HG02588 (cell line): ENCODE measurements at regions not wholly inside any gene's neighbourhood (a gene's known extent, or its start where the extent isn't known, plus 50 kb on each side); places are given as distances from the start of the nearest gene placed in this dataset.

Experiments used
- ATAC-seq: cut with Tn5 transposase; IDR thresholded peaks from one replicate; pipeline ENCODE4 v1.9.1; 2021; ENCODE audit warnings: mild to moderate bottlenecking, moderate library complexity; ENCODE audit not compliant: unreplicated experiment

DNA sequence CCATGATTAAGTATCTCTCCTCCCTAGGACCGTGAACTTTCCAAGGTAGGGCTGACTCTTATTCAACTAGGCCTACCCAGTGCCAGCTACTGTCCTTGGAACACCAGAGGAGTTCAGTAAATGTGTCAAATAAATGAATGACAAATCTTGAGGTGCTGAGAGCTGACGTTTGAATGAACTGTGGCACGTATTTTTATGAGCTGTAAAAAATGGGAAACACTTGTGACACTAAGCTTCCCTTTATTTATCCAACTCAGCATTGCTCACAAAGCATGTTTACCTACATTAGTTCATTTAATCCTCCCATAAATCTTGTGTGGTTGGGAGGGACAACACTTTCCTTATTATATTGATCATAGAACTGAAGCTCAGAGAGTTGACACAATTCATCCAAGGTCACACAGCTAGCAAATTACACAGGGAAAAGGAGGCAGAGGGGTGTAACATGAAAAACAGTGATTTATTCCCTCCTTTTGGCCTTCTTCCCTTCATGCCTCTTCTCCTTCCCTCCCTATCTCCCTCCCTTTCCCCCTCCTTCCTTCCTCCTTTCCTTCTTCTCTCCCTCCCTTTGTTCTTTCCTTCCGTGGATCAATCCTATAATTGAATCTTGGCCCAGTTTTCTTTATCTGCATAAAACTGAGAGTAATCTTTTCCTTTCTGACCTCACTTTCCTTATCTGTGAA lies 412.6 kb downstream of the DMRT2 start:
- no peak for ATAC-seq

DNA sequence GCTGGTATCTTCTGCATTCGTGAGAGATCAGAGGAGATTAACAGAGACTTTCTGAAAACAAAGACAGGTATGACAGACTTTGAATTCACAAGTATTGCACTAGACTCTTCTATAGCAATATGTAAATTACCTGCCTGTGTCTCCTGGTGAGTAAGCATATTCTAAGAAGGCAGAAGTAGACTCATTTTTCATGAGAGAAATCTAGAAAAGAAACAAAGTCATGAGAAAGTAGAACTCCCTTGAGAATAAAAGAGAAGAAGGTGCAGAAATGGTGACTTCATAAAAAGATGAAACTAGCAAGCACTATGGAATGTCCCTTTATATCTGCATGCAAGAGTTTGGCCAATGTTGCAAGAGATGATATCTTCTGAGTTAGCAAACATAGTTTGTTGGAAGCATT lies 419.8 kb downstream of the DMRT2 start:
- peak; percentile 95 for ATAC-seq

DNA sequence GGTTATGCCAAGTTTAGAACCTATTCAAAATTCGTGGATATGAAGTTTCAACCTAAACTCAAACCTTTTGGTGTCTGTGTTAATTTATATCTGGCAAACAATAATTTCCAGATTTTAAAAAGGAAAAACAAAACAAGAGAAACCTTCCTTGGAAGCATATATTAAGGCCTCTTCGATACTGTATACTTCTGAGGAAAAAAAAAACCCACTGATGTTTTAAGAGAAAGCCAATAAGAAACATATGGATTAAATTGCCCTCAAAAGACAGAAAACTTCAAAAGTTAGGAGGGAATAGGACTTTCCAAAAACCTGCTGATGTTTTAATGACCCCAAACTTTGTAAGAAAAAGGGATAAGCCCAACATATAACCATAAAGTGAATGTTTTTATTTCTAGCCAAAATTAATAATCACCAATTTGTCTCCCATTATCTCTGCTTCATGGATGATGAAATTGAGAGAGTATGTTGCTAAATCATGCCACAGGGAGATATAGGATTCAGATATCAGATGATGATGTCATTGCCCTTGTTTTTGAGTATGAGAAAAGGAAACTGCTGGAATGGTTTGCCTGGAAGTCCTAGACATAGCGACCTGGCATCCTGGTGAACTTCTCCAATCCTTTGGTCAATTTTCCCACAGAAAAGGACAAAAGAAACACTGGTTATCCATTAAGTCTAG lies 423.9 kb downstream of the DMRT2 start:
- no peak for ATAC-seq

DNA sequence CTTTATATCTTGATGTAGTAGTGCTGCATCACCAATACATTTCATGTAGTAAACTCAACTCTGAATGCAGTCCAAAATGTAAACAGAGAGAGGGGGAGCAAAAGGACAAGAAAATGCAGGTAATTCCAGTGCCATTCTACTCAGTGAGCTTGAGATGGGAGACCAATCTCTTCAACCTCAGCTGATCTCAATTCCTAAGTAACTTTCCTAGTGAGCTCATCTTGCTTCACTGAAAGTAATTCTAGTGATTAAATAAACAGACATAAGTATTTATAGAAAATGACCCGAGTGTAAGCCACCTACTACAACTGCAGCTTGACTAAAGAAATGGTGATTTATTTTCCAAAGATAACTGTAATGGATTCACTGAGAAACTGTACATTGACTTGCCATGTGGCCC lies 424.5 kb downstream of the DMRT2 start:
- no peak for ATAC-seq

DNA sequence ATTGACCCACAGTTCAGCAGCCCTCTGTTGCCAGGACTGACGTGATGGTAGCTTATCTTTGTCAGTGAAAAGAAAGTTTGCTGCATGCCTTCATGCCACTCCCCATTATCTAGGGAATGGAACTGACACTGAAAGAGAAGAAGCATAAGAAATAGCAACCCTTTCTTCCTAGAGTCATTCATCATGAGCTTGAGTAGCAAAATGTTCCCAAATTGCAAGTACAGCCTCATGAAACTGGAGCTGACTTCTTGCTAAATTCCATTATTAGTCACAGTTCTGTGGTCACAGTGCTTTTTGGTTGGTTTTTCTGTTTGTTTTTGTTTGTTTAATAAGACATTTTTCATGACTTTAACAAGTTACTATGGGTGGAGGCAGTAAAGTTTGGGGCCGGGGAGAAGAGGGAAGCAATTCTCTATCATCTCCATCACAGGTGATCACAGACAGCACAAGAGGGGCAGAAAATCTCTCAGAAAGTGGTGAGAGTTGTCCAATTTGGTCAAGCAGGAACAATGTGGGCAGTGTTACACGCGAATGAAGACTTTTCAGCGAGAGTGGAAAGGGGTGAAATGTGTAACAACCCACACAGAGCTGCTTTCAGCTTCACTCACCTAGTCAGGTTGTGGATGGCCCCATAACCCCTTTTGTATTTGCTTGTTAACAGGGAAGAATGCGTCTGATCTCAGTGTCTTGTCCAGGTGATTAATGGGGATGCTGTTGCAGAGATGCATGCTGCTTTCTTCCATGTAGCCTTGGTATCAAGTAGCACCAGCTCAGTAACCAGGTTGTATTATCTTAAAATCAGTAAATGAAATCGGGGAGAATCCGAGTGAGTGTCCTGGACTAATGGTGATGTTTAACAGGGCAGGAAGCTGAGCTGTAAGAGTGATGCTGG lies 440.4 kb downstream of the DMRT2 start:
- ATAC-seq = peak; percentile 92

DNA sequence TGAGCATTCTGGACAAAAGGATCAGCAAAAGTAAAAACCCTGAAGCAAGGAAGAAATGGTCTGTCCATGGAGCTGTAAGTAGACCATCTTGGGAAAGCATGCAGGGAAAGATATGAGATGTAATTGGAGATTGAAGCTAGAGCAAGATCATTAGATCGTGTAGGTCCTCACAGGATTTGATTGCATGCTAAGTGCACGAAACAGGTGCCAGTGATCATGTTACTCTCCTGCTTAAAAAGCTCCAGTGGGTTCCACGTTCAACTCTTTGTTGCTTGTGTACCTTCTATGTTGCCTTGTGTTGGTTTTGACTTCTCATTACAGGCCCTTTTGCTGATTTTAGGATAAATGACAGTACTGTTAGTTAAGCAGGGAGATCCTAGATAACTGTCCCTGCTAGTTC lies 442.0 kb downstream of the DMRT2 start:
- ATAC-seq = no peak

DNA sequence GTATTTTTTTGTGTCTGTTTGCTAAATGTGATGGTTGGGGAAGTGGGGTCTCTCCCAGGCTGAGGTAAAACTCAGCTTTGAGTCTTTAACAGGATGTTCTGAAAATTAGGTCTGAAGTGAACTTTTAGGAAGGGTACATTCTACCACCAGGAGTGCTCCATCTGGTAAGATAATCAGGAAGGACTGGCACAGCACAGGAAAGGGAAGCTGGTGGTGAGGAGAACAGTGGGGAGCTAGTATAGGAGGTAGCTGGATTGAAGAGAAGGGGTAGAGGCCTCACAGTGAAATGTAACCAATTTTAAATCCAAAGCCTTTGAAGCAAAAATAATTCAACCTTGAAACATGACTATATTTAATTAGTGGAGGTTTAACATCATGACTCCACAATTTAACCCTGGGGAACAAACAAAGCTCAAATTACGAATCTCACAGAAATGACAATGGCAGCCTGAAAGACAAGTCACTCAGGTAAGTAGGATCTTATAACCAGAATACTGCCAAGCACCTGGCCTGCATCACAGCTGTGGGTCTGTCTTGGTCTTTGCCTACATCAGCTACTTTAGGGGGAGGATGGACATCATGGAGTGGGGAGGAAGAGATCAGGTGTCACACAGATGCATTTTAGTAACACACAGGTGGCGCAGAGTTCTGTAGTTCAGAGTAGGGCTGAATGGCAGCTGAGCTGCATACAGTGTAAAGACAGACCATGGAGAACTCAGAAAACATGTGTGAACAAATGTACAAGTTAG lies 445.3 kb downstream of the DMRT2 start:
- no peak for ATAC-seq

DNA sequence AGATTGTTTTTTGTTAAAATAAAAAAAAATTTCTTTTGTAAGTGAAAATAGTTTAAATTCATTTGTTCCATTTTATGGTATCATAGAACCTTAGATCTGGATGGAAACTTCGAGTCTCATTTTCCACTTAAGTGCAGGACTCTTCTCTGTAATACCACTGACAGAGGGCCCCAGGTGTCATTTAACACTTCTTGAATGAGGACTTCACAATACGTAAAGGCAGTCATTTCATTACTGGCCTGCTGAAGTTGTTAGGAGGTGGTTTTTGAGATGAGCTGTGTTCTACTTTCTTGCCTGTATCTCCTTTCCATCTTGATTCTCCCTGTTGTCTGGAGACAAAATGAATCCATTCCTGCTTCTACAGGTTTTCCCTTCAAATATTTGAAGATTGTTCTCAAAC lies 455.3 kb downstream of the DMRT2 start:
- no peak for ATAC-seq

DNA sequence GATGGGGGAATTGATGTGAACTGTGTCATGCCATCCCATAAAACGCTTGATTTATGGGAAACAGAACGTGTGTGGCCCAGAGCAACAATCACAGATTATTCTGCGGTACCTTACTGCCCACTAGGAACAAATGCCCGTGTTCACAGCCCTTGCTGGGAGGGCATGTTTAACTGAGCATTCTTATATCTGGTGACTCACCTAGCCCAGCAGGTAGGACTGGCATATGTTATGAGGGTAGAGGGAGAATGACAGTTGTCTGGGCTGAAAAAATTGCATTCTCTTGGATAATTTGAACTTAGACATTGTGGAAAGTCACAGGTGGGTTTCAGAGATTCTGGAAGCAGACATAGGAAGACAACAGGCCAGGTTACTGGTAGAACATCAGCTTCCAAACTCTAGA lies 460.6 kb downstream of the DMRT2 start:
- ATAC-seq = no peak

DNA sequence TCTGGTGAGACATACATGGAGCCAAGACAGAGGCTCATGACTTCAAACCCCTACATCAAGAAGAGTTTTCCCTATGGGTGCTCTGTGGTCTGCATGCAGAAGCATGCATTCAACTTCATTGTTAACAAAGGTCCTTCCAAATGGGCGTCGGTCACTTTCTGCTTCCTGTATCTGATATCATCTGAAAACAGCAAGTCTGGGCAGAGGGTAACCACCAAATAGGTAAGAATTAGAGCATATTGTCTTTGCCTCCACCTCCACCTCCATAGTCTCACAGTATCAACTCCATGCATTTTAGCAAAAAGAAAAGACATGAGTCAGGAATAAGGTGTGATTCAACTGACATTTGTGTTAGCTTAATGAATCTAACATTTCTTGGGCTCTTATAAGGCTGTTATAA lies 462.9 kb downstream of the DMRT2 start:
- ATAC-seq = no peak

DNA sequence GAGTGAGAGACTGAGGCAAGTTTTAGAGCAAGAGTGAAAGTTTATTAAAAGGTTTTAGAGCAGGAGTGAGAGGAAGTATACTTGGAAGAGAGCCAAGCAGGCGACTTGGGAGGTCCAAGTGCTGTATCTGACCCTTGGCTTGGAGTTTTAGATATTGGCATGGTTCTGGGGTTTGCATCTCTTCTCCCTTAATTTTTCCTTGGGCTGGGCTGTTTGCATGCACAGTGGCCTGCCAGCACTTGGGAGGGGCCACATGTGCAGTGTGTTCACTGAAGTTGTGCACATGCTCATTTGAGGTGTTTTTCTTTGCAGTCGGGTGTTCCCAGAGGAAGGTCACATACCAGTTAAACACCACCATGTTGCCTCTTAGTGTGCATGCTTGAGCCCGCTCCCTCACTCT lies 464.1 kb downstream of the DMRT2 start:
- no peak for ATAC-seq

DNA sequence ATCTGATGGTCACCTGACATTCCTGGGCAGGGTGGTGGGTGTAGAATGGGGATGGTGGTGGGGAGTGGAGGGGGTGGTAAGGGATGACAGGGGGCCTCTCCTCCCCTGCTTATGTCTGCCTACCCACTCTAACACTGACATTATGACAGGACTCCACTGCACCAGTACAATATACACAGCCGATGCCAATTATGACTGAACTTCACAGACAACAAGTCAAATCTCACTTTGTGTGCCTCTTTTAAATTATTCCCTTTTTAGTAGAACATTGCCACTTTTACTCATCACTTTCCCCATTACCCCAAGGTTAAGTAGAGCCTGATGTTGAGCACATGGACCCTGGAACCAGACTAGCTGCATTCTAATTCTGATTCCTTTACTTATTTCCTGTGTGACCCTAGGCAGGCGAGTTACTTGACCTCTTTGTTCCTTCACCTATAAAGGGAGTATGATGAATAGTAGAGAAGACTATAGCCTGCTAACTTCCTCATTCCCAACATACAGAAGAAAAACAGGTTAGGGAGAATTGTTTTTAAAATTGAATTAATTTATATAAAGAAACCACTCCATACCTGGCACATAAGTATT lies 464.7 kb downstream of the DMRT2 start:
- ATAC-seq = no peak

DNA sequence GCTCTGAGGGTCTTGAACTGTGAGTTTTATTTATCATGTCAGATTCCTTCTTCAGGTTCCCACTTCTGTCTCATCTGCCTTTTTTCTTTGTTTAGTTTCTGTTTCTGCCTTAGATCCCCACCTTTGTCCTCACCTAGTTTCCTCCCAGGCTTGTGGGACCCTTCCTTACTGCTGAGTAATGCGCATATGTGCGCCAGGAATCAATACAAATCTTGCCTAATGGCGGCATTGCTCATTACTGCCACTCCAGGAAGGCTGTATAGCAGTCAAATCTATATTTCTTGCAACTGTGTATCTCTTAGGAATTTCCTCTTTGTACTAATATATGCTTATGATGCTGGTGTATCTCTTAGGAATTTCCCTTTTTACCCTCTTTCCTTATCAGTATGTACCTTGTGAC lies 465.4 kb downstream of the DMRT2 start:
- no peak for ATAC-seq

DNA sequence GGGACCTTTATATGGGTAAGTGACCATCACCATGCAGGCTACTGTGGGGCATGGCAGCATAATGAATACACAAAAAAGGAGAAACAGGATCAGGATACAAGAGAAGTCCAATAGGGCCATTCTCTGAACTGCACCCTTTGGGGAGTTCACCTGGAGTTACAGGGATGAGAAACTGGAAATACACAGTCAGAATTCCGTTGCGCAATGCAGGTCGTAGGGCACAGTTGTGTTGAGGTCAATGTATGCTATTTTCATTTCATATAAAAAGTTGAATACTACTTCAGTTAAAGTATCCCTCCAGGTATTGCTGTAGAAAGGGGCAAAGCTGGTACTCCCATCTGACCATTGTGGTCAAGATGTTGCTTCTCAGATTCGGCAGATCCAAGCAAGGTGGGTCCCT lies 471.4 kb downstream of the DMRT2 start:
- ATAC-seq = no peak

DNA sequence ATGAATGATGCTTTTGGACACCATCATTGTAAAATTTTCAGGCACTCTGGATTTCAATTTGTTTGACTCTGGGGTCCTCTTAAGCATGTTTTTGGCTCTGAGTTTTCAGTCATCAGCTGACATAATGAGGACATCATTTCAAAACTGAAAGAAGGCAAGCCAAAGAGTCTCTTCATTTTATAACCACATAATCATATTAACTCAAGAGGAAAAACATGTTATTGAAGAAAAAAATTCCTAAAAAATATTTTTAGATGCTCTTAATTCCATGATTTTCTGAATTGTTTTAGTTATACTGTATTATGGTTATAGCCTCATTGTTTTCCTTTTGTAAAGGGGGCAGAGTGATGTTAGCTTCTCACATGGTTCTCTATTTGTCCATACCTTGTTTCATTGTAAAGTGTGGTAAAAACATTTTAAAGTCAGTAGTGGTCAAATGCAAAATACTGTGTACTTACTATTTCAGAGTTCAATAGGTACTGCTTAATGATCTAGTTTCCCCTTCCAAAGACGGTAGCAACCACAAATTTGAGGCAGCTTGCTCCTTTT lies 472.1 kb downstream of the DMRT2 start:
- peak; percentile 67 for ATAC-seq

DNA sequence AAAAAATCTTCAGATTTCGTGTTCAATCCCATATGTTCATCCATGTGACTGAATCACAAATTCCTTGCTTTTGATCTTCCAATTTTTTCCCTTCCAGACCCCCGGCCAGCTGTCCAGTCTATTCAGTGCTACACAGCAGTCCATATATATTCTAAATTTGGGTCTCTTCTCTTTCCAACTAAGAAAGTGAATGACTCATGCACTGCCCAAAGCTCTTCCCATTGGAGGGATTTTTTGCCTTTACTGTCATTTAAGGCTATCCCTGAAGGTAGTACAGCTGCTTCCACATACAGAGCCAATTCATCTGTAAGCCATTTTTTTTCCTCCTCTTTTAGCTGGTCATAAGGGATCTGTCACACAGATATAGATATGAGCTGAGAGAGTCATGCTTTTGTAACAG lies 478.3 kb downstream of the DMRT2 start:
- ATAC-seq = no peak

DNA sequence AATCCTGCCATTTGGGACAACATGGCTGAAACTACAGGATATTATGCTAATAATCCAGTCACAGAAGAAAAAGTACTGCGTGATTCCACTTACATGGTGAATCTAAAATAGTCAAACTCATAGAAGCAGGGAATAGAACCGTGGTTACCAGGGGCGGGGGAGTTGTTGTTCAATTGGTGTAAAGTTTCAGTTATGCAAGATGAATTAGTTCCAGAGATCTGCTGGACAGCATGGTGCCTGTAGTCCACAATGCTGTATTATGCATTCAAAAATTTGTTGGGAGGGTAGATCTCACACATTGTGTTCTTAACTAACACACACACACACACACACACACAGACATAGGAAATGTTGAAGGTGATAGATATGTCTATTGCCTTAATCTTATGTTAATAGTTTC lies 480.5 kb downstream of the DMRT2 start:
- no peak for ATAC-seq

DNA sequence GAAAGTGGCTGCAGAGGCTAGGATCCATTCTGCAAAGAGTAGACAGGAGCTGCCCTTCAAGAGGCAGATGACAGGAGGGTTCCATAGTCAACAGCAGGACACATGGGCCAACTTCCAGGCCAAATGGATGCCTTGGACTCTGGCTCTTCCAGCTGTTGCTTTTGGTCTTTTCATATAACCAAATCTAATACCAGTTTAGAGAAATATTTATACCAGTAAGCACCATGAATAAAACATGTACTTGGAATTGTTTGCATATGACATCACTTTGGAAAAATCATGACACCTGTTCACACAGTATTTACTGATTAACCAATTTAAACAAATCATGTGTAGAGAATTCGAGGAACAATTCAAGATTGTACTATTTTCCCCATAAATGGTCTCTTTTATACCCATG lies 481.3 kb downstream of the DMRT2 start:
- ATAC-seq = no peak

DNA sequence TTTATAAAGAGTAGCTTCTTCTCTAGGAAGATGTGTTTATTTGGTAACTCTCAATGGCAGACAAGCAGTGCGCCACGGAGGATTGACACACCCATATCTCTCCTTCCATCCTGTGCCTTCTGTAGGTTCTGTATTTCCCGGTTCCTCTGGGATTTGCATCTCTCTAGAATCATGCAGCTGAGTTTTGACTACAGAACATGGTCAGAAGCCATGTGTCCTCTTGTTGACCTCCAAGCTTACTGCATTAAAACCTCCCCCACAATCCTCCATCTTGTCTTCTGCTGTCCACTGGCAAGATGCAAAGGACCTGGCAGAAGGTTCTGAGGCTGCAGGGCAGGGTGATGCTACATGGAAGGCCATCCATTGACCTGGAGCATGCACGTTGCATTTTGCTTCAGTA lies 482.0 kb downstream of the DMRT2 start:
- ATAC-seq = no peak

DNA sequence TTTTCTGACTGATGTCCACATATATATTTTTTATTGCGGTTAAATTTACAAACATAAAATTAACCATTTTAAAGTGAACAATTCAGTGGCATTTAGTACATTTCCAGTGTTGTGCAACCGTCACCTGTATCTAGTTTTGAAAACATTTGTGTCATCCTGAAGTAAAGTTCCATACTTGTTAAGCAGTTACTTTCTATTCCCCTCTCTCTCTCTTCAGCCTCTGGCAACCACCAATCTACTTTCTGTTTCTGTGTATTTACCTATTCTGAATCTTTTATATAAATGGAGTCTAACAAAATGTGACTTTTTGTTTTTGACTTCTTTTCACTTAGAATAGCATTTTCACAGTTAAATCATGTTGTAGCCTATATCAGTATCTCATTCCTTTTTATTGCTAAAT lies 480.1 kb upstream of the SMARCA2 start:
- peak; percentile 47 for ATAC-seq

DNA sequence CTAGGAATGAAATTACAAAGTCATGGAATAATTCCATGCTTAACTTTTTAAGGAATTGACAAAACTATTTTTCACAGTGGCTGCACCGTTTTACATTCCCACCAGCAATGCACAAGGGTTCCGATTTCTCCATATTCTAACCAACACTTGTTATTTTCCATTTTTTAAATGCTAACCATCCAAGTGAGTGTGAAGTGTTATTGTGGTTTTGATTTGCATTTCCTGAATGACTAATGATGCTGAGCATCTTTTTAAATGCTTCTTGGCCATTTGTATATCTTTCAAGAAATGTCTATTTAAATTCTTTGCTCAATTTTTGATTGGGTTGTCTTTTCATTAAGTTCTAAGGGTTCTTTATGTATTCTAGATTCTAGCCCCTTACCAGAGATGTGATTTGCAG lies 479.5 kb upstream of the SMARCA2 start:
- no peak for ATAC-seq
